GM23248 (cell line): ENCODE measurements at regions not wholly inside any gene's neighbourhood (a gene's known extent, or its start where the extent isn't known, plus 50 kb on each side); places are given as distances from the start of the nearest gene placed in this dataset.

ENCODE experiments used
- EZH2 ChIP-seq: fragments of 200-600 bp; sonication (generic); IDR thresholded peaks from 2 replicates; pipeline ENCODE4 v1.6.1; 2018; ENCODE audit warnings: antibody characterized with exemption, mild to moderate bottlenecking; ENCODE audit not compliant: insufficient read depth, poor library complexity, severe bottlenecking
- EZH2phosphoT487 ChIP-seq: fragments of 200-600 bp; sonication (generic); IDR thresholded peaks from 2 replicates; pipeline ENCODE4 v1.6.1; 2018; ENCODE audit warnings: antibody characterized with exemption, moderate library complexity, mild to moderate bottlenecking, low read depth; ENCODE audit not compliant: insufficient read depth

DNA sequence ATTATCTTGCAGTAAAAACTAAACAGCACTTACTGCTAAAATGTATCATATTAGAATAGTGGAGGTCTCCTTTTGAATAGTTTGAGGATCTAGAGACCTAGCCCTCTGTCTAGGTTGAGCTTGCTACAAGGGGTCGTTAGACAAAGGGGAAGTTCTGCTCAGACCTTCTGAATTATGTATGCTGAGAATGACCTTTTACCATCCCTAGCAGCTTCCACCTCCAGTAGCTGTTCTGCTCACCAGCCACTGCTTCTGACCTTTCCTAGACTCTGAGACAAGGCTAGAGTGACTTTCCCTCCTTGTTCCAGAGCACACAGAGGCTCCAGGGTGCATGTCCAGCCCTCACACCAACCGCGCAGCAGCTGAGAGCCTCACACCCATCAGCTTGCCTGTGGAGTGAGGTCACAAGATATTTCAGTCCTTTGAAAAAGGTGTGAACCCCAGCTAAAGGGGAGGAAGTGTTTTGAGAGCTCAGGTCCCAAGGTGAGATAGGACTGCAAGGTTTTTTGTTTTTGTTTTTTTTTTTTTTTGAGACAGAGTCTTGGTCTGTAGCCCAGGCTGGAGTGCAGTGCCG is 289.3 kb upstream of the TNP1 start:
- TF ChIP-seq EZH2 (no peak), EZH2phosphoT487 (no peak)
